Gastrocnemius medialis (tissue), 4 donors: ENCODE measurements at regions not wholly inside any gene's neighbourhood (a gene's known extent, or its start where the extent isn't known, plus 50 kb on each side); places are given as distances from the start of the nearest gene placed in this dataset.

ENCODE experiments used
- ATAC-seq, 2 donors: fragments of 150-250 bp; one replicate each; pipeline ENCODE4 v1.9.1; 2016
- DNase-seq, 2 donors: peaks; one replicate each; pipeline ENCODE4 v3.0.0-alpha.2; 2019
- H3K27ac ChIP-seq, 4 donors: fragments of 200-600 bp; sonication (generic); 1 replicate in 1 of 4; 2 replicates in 3 of 4; pipeline ENCODE4 v1.5.1; 2016 to 2018; ENCODE audit warnings: mild to moderate bottlenecking in 2 of 4, moderate library complexity in 1 of 4
- H3K27me3 ChIP-seq, 3 donors: fragments of 200-600 bp; sonication (generic) in 2 of 3; 1 replicate in 1 of 3; 2 replicates in 2 of 3; pipeline versions ENCODE4 v1.5.1 to v1.6.0; 2016 to 2019; ENCODE audit warnings: mild to moderate bottlenecking in 1 of 3, moderate library complexity in 1 of 3
- H3K36me3 ChIP-seq, 2 donors: fragments of 200-600 bp; sonication (generic) in 1 of 2; one replicate each; pipeline ENCODE4 v1.5.1; 2017 to 2018
- H3K4me1 ChIP-seq, 2 donors: fragments of 200-600 bp; sonication (generic) in 1 of 2; one replicate each; pipeline ENCODE4 v1.5.1; 2016 to 2017; ENCODE audit warnings: mild to moderate bottlenecking in 2 of 2
- H3K4me3 ChIP-seq, 4 donors: fragments of 200-600 bp; sonication (generic) in 3 of 4; 1 replicate in 1 of 4; 2 replicates in 3 of 4; pipeline ENCODE4 v1.5.1; 2016 to 2019; ENCODE audit warnings: mild to moderate bottlenecking in 2 of 4
- H3K9me3 ChIP-seq, 3 donors: fragments of 200-600 bp; sonication (generic) in 2 of 3; 1 replicate in 1 of 3; 2 replicates in 2 of 3; pipeline ENCODE4 v1.5.1; 2016 to 2019
- POLR2A ChIP-seq, 2 donors: fragments of 450-650 bp; IDR thresholded peaks; one replicate each; pipeline ENCODE4 v1.6.1; 2017; ENCODE audit warnings: antibody characterized with exemption in 2 of 2, mild to moderate bottlenecking in 2 of 2, moderate library complexity in 2 of 2
- in situ Hi-C, 4 donors: fragments of 200-750 bp; cut with MboI; loops; one replicate each; pipeline versions ENCODE4 v1.15.0 to v1.8.0; 2017; ENCODE audit warnings: low sequenced_read_pairs in 4 of 4
- intact Hi-C: fragments of 100-400 bp; cut with DNase I; formaldehyde crosslinking; loops from one replicate; pipeline ENCODE4 v1.15.1; 2023; ENCODE audit warnings: low total_unique reads
- TF ChIP-seq, protein P1 (sequence below), 5 experiments: fragments of 450-650 bp in 3 of 5; fragments of 200-600 bp in 2 of 5; sonication (generic) in 2 of 5; IDR thresholded peaks in 4 of 5; conservative IDR thresholded peaks in 1 of 5; 1 replicate in 4 of 5; 2 replicates in 1 of 5; pipeline ENCODE4 v1.5.1; 2016 to 2019; ENCODE audit warnings: antibody characterized with exemption in 5 of 5, mild to moderate bottlenecking in 3 of 5, moderate library complexity in 3 of 5

DNA sequence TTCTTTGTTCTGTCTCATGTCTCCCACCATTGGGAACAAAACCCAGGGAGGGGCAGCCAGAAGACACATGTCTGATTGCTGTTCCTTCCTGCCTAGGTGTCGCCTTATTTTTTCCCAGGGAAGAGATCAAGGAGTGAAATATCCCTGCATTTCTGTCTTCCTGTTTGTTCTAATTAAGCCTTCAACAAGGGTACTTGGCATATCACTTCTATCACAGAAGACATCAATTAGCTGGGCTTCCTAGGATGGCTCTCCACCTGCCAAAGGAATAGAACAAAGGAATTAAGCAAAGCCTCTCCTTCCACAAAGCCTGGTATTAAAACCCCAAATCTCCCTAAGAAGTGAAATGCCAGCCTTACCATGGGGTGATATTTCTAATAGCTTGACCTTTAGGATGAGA lies 299.5 kb upstream of the CD180 start:
- DNase-seq (no peak), ATAC-seq (no peak)
- no peak overlapping the region for H3K27ac ChIP-seq
- intact Hi-C loops (loop anchor here (10.0 kb wide), 2 partner anchors 251 to 679 kb away; no protein-coding TSS in a partner anchor), in situ Hi-C loops (loop anchor here in 3 of 4 donors (25.0 kb wide), 5 partner anchors 191 to 966 kb away; partner anchors contain the start of gene PIK3R1 (in 1 of the 3))
- no peaks in the 10 kb centered on the region for H3K27me3 ChIP-seq
- H3K9me3 ChIP-seq, result no peaks in the 10 kb centered on the region
- H3K4me3 ChIP-seq, result no peak overlapping the region
- H3K4me1 ChIP-seq, result peaks cover 16 to 21% of the 10 kb centered on the region in 2 donors
- H3K36me3 ChIP-seq, result no peaks in the 10 kb centered on the region
- no peak for TF ChIP-seq POLR2A (IDR thresholded peaks at IDR 0.05)
- TF ChIP-seq, protein P1, sequence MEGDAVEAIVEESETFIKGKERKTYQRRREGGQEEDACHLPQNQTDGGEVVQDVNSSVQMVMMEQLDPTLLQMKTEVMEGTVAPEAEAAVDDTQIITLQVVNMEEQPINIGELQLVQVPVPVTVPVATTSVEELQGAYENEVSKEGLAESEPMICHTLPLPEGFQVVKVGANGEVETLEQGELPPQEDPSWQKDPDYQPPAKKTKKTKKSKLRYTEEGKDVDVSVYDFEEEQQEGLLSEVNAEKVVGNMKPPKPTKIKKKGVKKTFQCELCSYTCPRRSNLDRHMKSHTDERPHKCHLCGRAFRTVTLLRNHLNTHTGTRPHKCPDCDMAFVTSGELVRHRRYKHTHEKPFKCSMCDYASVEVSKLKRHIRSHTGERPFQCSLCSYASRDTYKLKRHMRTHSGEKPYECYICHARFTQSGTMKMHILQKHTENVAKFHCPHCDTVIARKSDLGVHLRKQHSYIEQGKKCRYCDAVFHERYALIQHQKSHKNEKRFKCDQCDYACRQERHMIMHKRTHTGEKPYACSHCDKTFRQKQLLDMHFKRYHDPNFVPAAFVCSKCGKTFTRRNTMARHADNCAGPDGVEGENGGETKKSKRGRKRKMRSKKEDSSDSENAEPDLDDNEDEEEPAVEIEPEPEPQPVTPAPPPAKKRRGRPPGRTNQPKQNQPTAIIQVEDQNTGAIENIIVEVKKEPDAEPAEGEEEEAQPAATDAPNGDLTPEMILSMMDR (IDR thresholded peaks at IDR 0.05 in 4 of 5, conservative IDR thresholded peaks at IDR 0.05 in 1 of 5), result no peak

- in situ Hi-C loops (loop anchor here in 3 of 4 donors (25.0 kb wide), 5 partner anchors 192 to 967 kb away; partner anchors contain the start of gene PIK3R1 (in 1 of the 3)), intact Hi-C loops (loop anchor here (2.0 to 10.0 kb wide), 3 partner anchors 200 to 680 kb away; no protein-coding TSS in a partner anchor)
- peaks cover 16 to 21% of the 10 kb centered on the region in 2 donors for H3K4me1 ChIP-seq
- no peaks in the 10 kb centered on the region for H3K9me3 ChIP-seq
- peak overlapping the region; percentile 78 to 94 (median 89) for H3K27ac ChIP-seq
- TF ChIP-seq, protein P1 (IDR thresholded peaks at IDR 0.05 in 4 of 5, conservative IDR thresholded peaks at IDR 0.05 in 1 of 5), result no peak
- no peak for TF ChIP-seq POLR2A (IDR thresholded peaks at IDR 0.05)
- DNase-seq, result peak; percentile 13 to 28
- peak in 1 of 2 donors; percentile 14 for ATAC-seq
- no peaks in the 10 kb centered on the region for H3K36me3 ChIP-seq
- H3K27me3 ChIP-seq, result no peaks in the 10 kb centered on the region
- H3K4me3 ChIP-seq, result no peak overlapping the region
Observed at GRCh38 chr5:67495072-67495471, 298.5 kb upstream of the CD180 start.

GRCh38 chr5:67494186-67494855 lies 297.7 kb upstream of the CD180 start:
- intact Hi-C loops (loop anchor here (1.0 to 10.0 kb wide), 7 partner anchors 183 to 723 kb away; partner anchors contain the start of gene PIK3R1), in situ Hi-C loops (loop anchor here in 3 of 4 donors (25.0 kb wide), 5 partner anchors 193 to 968 kb away; partner anchors contain the start of gene PIK3R1 (in 1 of the 3))
- DNase-seq (peak; percentile 73 to 92), ATAC-seq (peak; percentile 92 to 93)
- Histone ChIP-seq H3K9me3 (no peaks in the 10 kb centered on the region), H3K36me3 (no peaks in the 10 kb centered on the region), H3K4me1 (peaks cover 16 to 21% of the 10 kb centered on the region in 2 donors), H3K27me3 (no peaks in the 10 kb centered on the region), H3K4me3 (peak overlapping the region in 1 of 4 donors; percentile 10), H3K27ac (peak overlapping the region; percentile 78 to 94 (median 89))
- TF ChIP-seq, protein P1 (IDR thresholded peaks at IDR 0.05 in 4 of 5, conservative IDR thresholded peaks at IDR 0.05 in 1 of 5), result no peak
- TF ChIP-seq POLR2A (IDR thresholded peaks at IDR 0.05), result no peak

DNA sequence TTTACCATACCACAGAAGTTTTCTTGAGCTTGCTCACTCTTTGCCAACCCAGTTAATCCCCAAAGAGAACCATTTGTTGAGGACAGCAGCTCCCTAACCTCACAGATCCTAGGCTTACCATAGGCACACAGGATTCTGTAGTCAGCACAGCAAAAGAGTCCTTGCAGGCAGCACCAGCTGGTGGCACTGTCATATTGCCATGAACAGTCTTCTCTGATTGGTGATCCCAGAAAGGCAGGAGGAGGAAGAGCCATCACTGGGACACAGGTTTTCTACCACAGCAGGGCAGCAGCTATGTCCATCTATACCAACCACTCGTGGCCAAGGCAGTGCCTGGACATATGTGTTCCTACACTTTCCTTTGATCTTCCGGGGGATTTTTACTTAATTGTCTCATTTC lies 297.1 kb upstream of the CD180 start:
- H3K4me1 ChIP-seq, result peaks cover 16 to 21% of the 10 kb centered on the region in 2 donors
- in situ Hi-C loops (loop anchor here in 3 of 4 donors (25.0 kb wide), 5 partner anchors 194 to 969 kb away; partner anchors contain the start of gene PIK3R1 (in 1 of the 3)), intact Hi-C loops (loop anchor here (1.0 to 10.0 kb wide), 7 partner anchors 184 to 724 kb away; partner anchors contain the start of gene PIK3R1)

More for the DNA sequence above, 297.1 kb upstream of the CD180 start:
- Histone ChIP-seq H3K36me3 (no peaks in the 10 kb centered on the region), H3K27me3 (no peaks in the 10 kb centered on the region), H3K9me3 (no peaks in the 10 kb centered on the region), H3K4me3 (peak overlapping the region in 1 of 4 donors; percentile 6), H3K27ac (peak overlapping the region; percentile 78 to 94 (median 89))
- TF ChIP-seq, protein P1 (IDR thresholded peaks at IDR 0.05 in 4 of 5, conservative IDR thresholded peaks at IDR 0.05 in 1 of 5), result peak in 3 of 5 experiments; percentile 28 to 39 (median 38)
- TF ChIP-seq POLR2A (IDR thresholded peaks at IDR 0.05), result no peak
- peak; percentile 75 to 84 for ATAC-seq
- peak; percentile 53 to 79 for DNase-seq
